Endothelial cell of umbilical vein (primary cell): ENCODE measurements at regions not wholly inside any gene's neighbourhood (a gene's known extent, or its start where the extent isn't known, plus 50 kb on each side); places are given as distances from the start of the nearest gene placed in this dataset.

Experiments used
- BruUV-seq: library from RNA; stranded (reverse); fragments of 400-500 nt; replicated peaks from 2 replicates; lab custom pipeline; 2021; lab: Mats Ljungman, UMichigan
- CTCF ChIA-PET: fragments of 300-600, 350-600 bp; sonication (Branson Sonifier 250); formaldehyde crosslinking; loops from one replicate; lab custom pipeline; 2021; ENCODE audit warnings: antibody characterized with exemption, inconsistent platforms; lab: Charles Lee
- POLR2A ChIA-PET: fragments of 300-600, 350-600 bp; sonication (Branson Sonifier 250); formaldehyde crosslinking; loops from one replicate; lab custom pipeline; 2021; ENCODE audit warnings: antibody characterized with exemption, inconsistent platforms; lab: Charles Lee
- DNase-seq: peaks from one replicate; pipeline ENCODE4 v3.0.0-alpha.2; 2011; ENCODE audit warnings: low read depth, low spot score
- FAIRE-seq: peaks from 2 replicates; lab custom pipeline; 2011; peaks lifted over from hg19 to GRCh38; lab: Jason Lieb, UNC
- H2AFZ ChIP-seq: 2 replicates; pipeline ENCODE4 v1.6.0; 2012; ENCODE audit warnings: low read depth, low read length, control low read depth, inconsistent platforms
- H3K27ac ChIP-seq: 2 replicates; pipeline ENCODE4 v1.5.1; 2011; ENCODE audit warnings: low read depth, mild to moderate bottlenecking, control low read depth, low read length, moderate library complexity; ENCODE audit not compliant: insufficient read depth
- H3K27me3 ChIP-seq, 2 experiments: 2 replicates each; pipeline versions ENCODE4 v1.6.0 to v1.6.1; 2011; ENCODE audit warnings: low read length in 2 of 2, mixed read lengths in 1 of 2; ENCODE audit not compliant: control insufficient read depth in 2 of 2, insufficient read depth in 2 of 2
- H3K36me3 ChIP-seq, 2 experiments: 2 replicates in 1 of 2; 3 replicates in 1 of 2; pipeline ENCODE4 v1.5.1; 2011; ENCODE audit warnings: low read length in 2 of 2, mild to moderate bottlenecking in 1 of 2, moderate library complexity in 1 of 2; ENCODE audit not compliant: control insufficient read depth in 2 of 2, insufficient read depth in 2 of 2; ENCODE audit errors: extremely low read depth in 1 of 2
- H3K4me1 ChIP-seq: 3 replicates; pipeline ENCODE4 v1.5.1; 2011; ENCODE audit warnings: mild to moderate bottlenecking, low read length; ENCODE audit not compliant: control insufficient read depth, insufficient read depth; ENCODE audit errors: extremely low read depth
- H3K4me2 ChIP-seq: 2 replicates; pipeline ENCODE4 v1.6.1; 2011; ENCODE audit warnings: low read length, control low read depth, mixed read lengths; ENCODE audit not compliant: insufficient read depth
- H3K4me3 ChIP-seq, 3 experiments: fragments of 200-600 bp in 1 of 3; sonication (generic), shearing (Covaris generic) in 1 of 3; replicated peaks in 1 of 3; 2 replicates each; pipeline ENCODE4 v1.5.1; 2011 to 2016; ENCODE audit warnings: control low read depth in 3 of 3, low read length in 3 of 3, mild to moderate bottlenecking in 2 of 3, inconsistent platforms in 1 of 3, low read depth in 1 of 3, moderate library complexity in 1 of 3; ENCODE audit not compliant: insufficient read depth in 1 of 3
- H3K79me2 ChIP-seq: 2 replicates; pipeline ENCODE4 v1.6.0; 2012; ENCODE audit warnings: low read length, inconsistent platforms; ENCODE audit not compliant: control insufficient read depth, insufficient read depth
- H3K9ac ChIP-seq: replicated peaks from 2 replicates; pipeline ENCODE3; 2011; ENCODE audit warnings: low read length, control low read depth; ENCODE audit not compliant: insufficient read depth; ENCODE audit errors: extremely low read depth
- H3K9me1 ChIP-seq: replicated peaks from 3 replicates; pipeline ENCODE4 v1.6.0; 2011; ENCODE audit warnings: mild to moderate bottlenecking, low read length; ENCODE audit not compliant: control insufficient read depth, insufficient read depth; ENCODE audit errors: extremely low read depth
- H3K9me3 ChIP-seq: replicated peaks from 2 replicates; pipeline ENCODE4 v1.5.1; 2012; ENCODE audit warnings: low read length, inconsistent platforms; ENCODE audit not compliant: control insufficient read depth, insufficient read depth
- H4K20me1 ChIP-seq: replicated peaks from 2 replicates; pipeline ENCODE3; 2011; ENCODE audit warnings: mild to moderate bottlenecking, low read length; ENCODE audit not compliant: control insufficient read depth, insufficient read depth; ENCODE audit errors: extremely low read depth
- EZH2 ChIP-seq: IDR thresholded peaks from 2 replicates; pipeline ENCODE4 v1.6.1; 2012; ENCODE audit warnings: borderline replicate concordance, low read depth, mild to moderate bottlenecking, moderate library complexity, low read length, inconsistent platforms; ENCODE audit not compliant: severe bottlenecking
- FOS ChIP-seq: IDR thresholded peaks from 2 replicates; pipeline ENCODE4 v1.6.1; 2011; ENCODE audit warnings: mild to moderate bottlenecking, low read length, moderate library complexity, borderline replicate concordance; ENCODE audit not compliant: insufficient read depth
- GATA2 ChIP-seq: IDR thresholded peaks from 2 replicates; pipeline ENCODE4 v1.7.0; 2011; ENCODE audit warnings: low read depth, mild to moderate bottlenecking, moderate library complexity, mixed read lengths, low read length; ENCODE audit not compliant: insufficient read length, insufficient read depth
- JUN ChIP-seq: IDR thresholded peaks from 2 replicates; pipeline ENCODE4 v1.6.1; 2011; ENCODE audit warnings: borderline replicate concordance, low read depth; ENCODE audit not compliant: insufficient read length, insufficient read depth
- MAX ChIP-seq: IDR thresholded peaks from 2 replicates; pipeline ENCODE4 v1.6.1; 2011; ENCODE audit not compliant: insufficient read depth, insufficient read length
- MYC ChIP-seq: IDR thresholded peaks from one replicate; pipeline ENCODE4 v1.6.1; 2011; ENCODE audit warnings: mild to moderate bottlenecking, low read depth, low read length
- POLR2A ChIP-seq: IDR thresholded peaks from 2 replicates; pipeline ENCODE4 v1.6.1; 2012; ENCODE audit warnings: low read depth, mild to moderate bottlenecking, control low read depth, low read length
- POLR2AphosphoS5 ChIP-seq: IDR thresholded peaks from 2 replicates; pipeline ENCODE4 v1.6.1; 2012; ENCODE audit warnings: low read depth, mild to moderate bottlenecking, control low read depth, low read length, moderate library complexity; ENCODE audit not compliant: insufficient read depth
- dilution Hi-C: fragments of 300-500 bp; cut with MboI; formaldehyde crosslinking; loops from one replicate; pipeline ENCODE4 v1.15.0; 2019; ENCODE audit warnings: low sequenced_read_pairs; ENCODE audit not compliant: extremely low pct_ligation_motif_present
- intact Hi-C: fragments of 100-400 bp; cut with micrococcal nuclease; formaldehyde crosslinking; loops from one replicate; pipeline ENCODE4 v1.10.0; 2022
- TF ChIP-seq, protein P1 (sequence below), 2 donors: IDR thresholded peaks; 1 replicate in 1 of 2; 2 replicates in 1 of 2; pipeline ENCODE4 v1.5.1; 2011; ENCODE audit warnings: low read length in 2 of 2, mild to moderate bottlenecking in 2 of 2, moderate library complexity in 2 of 2, control low read depth in 1 of 2, inconsistent platforms in 1 of 2, low read depth in 1 of 2; ENCODE audit not compliant: insufficient read depth in 1 of 2; ENCODE audit errors: extremely low read depth in 1 of 2

DNA sequence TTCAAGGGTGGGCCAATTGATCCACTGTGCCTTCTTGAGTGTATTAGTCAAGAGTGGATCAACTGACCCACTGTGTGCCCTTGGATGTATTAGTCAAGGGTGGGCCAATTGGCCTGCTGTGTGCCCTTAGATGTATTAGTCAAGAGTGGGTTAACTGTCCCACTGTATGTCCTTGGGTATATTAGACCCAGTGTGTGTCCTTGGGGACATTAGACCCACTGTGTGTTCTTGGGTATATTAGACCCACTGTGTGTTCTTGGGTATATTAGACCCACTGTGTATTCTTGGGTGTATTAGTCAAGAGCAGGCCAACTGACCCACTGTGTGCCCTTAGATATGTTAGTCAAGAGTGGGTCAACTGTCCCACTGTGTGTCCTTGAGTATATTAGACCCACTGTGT is 601.8 kb downstream of the TYW1 start:
- H3K4me3 ChIP-seq = no peak overlapping the region
- intact Hi-C loops = no loop called here

More for the DNA sequence above, 601.8 kb downstream of the TYW1 start:
- H3K4me1 ChIP-seq = no peaks in the 10 kb centered on the region
- BruUV-seq = no TSS peak
- no peak overlapping the region for H3K4me2 ChIP-seq
- dilution Hi-C loops = no loop called here
- no peaks in the 10 kb centered on the region for H3K36me3 ChIP-seq
- TF ChIP-seq POLR2AphosphoS5 (no peak), POLR2A (no peak), GATA2 (no peak), FOS (no peak), MYC (no peak), JUN (no peak), MAX (no peak), EZH2 (no peak)
- TF ChIP-seq, protein P1, sequence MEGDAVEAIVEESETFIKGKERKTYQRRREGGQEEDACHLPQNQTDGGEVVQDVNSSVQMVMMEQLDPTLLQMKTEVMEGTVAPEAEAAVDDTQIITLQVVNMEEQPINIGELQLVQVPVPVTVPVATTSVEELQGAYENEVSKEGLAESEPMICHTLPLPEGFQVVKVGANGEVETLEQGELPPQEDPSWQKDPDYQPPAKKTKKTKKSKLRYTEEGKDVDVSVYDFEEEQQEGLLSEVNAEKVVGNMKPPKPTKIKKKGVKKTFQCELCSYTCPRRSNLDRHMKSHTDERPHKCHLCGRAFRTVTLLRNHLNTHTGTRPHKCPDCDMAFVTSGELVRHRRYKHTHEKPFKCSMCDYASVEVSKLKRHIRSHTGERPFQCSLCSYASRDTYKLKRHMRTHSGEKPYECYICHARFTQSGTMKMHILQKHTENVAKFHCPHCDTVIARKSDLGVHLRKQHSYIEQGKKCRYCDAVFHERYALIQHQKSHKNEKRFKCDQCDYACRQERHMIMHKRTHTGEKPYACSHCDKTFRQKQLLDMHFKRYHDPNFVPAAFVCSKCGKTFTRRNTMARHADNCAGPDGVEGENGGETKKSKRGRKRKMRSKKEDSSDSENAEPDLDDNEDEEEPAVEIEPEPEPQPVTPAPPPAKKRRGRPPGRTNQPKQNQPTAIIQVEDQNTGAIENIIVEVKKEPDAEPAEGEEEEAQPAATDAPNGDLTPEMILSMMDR (IDR thresholded peaks at IDR 0.05; ENCODE audit: extremely low read depth in 1 of 2, insufficient read depth in 1 of 2, low read depth in 1 of 2, low read length in 2 of 2) = no peak
- ChIA-PET CTCF (no interaction called here), POLR2A (no interaction called here)
- H3K27ac ChIP-seq = no peak overlapping the region
- no peak overlapping the region for H3K9ac ChIP-seq
- peaks cover 10% of the 10 kb centered on the region for H3K9me3 ChIP-seq
- no peaks in the 10 kb centered on the region for H3K79me2 ChIP-seq
- H3K9me1 ChIP-seq = no peaks in the 10 kb centered on the region
- H2AFZ ChIP-seq = no peak overlapping the region
- DNase-seq (no peak), FAIRE-seq (no peak)
- no peaks in the 10 kb centered on the region for H4K20me1 ChIP-seq
- no peaks in the 10 kb centered on the region for H3K27me3 ChIP-seq
